ENCODE measurements at regions not wholly inside any gene's neighbourhood (a gene's known extent, or its start where the extent isn't known, plus 50 kb on each side); places are given as distances from the start of the nearest gene placed in this dataset.
"Not testable (repeated sequence)": the region's sequence is repeated elsewhere in the genome, so short reads cannot be mapped to it uniquely, and the experiment has no call there.

- H3K4me3 ChIP-seq (ENCODE audit: low read depth, low read length), result no peak overlapping the region
- no peak for TF ChIP-seq CTCF (IDR thresholded peaks at IDR 0.05; ENCODE audit: insufficient read depth, low read depth, low read length)
- no peak for DNase-seq (ENCODE audit: low read depth)
Measured at GRCh38 chr10:53440601-53441000, 668.0 kb upstream of the MBL2 start.

GRCh38 chr10:53439075-53439474, 666.5 kb upstream of the MBL2 start:
- not testable (repeated sequence) for DNase-seq (ENCODE audit: low read depth); H3K4me3 ChIP-seq (ENCODE audit: low read depth, low read length)

GRCh38 chr10:53434413-53434812, 661.8 kb upstream of the MBL2 start:
- no peak for TF ChIP-seq CTCF (IDR thresholded peaks at IDR 0.05; ENCODE audit: insufficient read depth, low read depth, low read length)
- no peak for DNase-seq (ENCODE audit: low read depth)

GRCh38 chr10:53432035-53432434, 659.5 kb upstream of the MBL2 start:
- no peak for TF ChIP-seq CTCF (IDR thresholded peaks at IDR 0.05; ENCODE audit: insufficient read depth, low read depth, low read length)
- DNase-seq (ENCODE audit: low read depth), result no peak

More at GRCh38 chr10:53434413-53434812, 661.8 kb upstream of the MBL2 start:
- no peak overlapping the region for H3K4me3 ChIP-seq (ENCODE audit: low read depth, low read length)

GRCh38 chr10:53430974-53431373, 658.4 kb upstream of the MBL2 start:
- no peak for DNase-seq (ENCODE audit: low read depth)
- no peak for TF ChIP-seq CTCF (IDR thresholded peaks at IDR 0.05; ENCODE audit: insufficient read depth, low read depth, low read length)

More at GRCh38 chr10:53432035-53432434, 659.5 kb upstream of the MBL2 start:
- H3K4me3 ChIP-seq (ENCODE audit: low read depth, low read length), result no peak overlapping the region

GRCh38 chr10:53430127-53430891, 657.7 kb upstream of the MBL2 start:
- no peak overlapping the region for H3K4me3 ChIP-seq (ENCODE audit: low read depth, low read length)
- TF ChIP-seq CTCF (IDR thresholded peaks at IDR 0.05; ENCODE audit: insufficient read depth, low read depth, low read length), result no peak
- DNase-seq (ENCODE audit: low read depth), result no peak

More at GRCh38 chr10:53430974-53431373, 658.4 kb upstream of the MBL2 start:
- no peak overlapping the region for H3K4me3 ChIP-seq (ENCODE audit: low read depth, low read length)

- no peak overlapping the region for H3K4me3 ChIP-seq (ENCODE audit: low read depth, low read length)
- TF ChIP-seq CTCF (IDR thresholded peaks at IDR 0.05; ENCODE audit: insufficient read depth, low read depth, low read length), result no peak
- no peak for DNase-seq (ENCODE audit: low read depth)
Measured at GRCh38 chr10:53422223-53422888, 649.8 kb upstream of the MBL2 start.
